Left lung (tissue), 4 donors: ENCODE measurements at regions not wholly inside any gene's neighbourhood (a gene's known extent, or its start where the extent isn't known, plus 50 kb on each side); places are given as distances from the start of the nearest gene placed in this dataset.
A peak's percentile ranks its signal among the peaks of the same experiment; 100 is the strongest.

Source experiments
- ATAC-seq: fragments of 200-7000 bp; cut with Tn5 transposase; one replicate; pipeline ENCODE4 v1.9.1; 2020; ENCODE audit warnings: moderate library complexity
- DNase-seq, 4 donors: peaks; one replicate each; pipeline ENCODE4 v3.0.0-alpha.2; 2013 to 2020
- H3K27ac ChIP-seq, 2 donors: fragments of 200-600 bp; sonication (generic) in 1 of 2; one replicate each; pipeline versions ENCODE4 v1.5.0 to v1.8.0; 2020 to 2021
- H3K27me3 ChIP-seq, 2 donors: fragments of 200-600 bp; sonication (generic) in 1 of 2; one replicate each; pipeline versions ENCODE4 v1.5.0 to v1.8.0; 2020 to 2021
- H3K36me3 ChIP-seq, 2 donors: fragments of 200-600 bp; sonication (generic) in 1 of 2; one replicate each; pipeline versions ENCODE4 v1.5.0 to v1.8.0; 2020 to 2021
- H3K4me1 ChIP-seq, 2 donors: fragments of 200-600 bp; one replicate each; pipeline ENCODE4 v1.8.0; 2021
- H3K4me3 ChIP-seq, 2 donors: fragments of 200-600 bp; sonication (generic) in 1 of 2; one replicate each; pipeline versions ENCODE4 v1.5.0 to v1.8.0; 2020 to 2021; ENCODE audit warnings: mild to moderate bottlenecking in 1 of 2
- H3K9me3 ChIP-seq, 2 donors: fragments of 200-600 bp; sonication (generic) in 1 of 2; one replicate each; pipeline versions ENCODE4 v1.5.0 to v1.8.0; 2020 to 2021
- intact Hi-C, 2 donors: fragments of 100-400 bp; cut with DNase I; formaldehyde crosslinking; loops; one replicate each; pipeline versions ENCODE4 v1.11.2 to v1.14.2; 2022
- TF ChIP-seq, protein P1 (sequence below), 2 donors: fragments of 200-600 bp; sonication (generic) in 1 of 2; IDR thresholded peaks; one replicate each; pipeline versions ENCODE4 v1.5.0 to v1.8.0; 2021; ENCODE audit warnings: antibody characterized with exemption in 2 of 2
- donor health status: DM: no; HTN: yes; CAD: no.
- donor health status: DM: no; HTN: no; CAD: no.

- H3K36me3 ChIP-seq = no peaks in the 10 kb centered on the region
- no peaks in the 10 kb centered on the region for H3K9me3 ChIP-seq
- DNase-seq = peak; percentile 53 to 85 (median 76)
- peak; percentile 100 for ATAC-seq
- H3K4me1 ChIP-seq = peaks cover 0 to 3% of the 10 kb centered on the region in 2 donors
- TF ChIP-seq, protein P1, sequence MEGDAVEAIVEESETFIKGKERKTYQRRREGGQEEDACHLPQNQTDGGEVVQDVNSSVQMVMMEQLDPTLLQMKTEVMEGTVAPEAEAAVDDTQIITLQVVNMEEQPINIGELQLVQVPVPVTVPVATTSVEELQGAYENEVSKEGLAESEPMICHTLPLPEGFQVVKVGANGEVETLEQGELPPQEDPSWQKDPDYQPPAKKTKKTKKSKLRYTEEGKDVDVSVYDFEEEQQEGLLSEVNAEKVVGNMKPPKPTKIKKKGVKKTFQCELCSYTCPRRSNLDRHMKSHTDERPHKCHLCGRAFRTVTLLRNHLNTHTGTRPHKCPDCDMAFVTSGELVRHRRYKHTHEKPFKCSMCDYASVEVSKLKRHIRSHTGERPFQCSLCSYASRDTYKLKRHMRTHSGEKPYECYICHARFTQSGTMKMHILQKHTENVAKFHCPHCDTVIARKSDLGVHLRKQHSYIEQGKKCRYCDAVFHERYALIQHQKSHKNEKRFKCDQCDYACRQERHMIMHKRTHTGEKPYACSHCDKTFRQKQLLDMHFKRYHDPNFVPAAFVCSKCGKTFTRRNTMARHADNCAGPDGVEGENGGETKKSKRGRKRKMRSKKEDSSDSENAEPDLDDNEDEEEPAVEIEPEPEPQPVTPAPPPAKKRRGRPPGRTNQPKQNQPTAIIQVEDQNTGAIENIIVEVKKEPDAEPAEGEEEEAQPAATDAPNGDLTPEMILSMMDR (IDR thresholded peaks at IDR 0.05) = peak; percentile 76 to 79
- no peak overlapping the region for H3K27ac ChIP-seq
- H3K4me3 ChIP-seq = no peak overlapping the region
- intact Hi-C loops = loop anchor here in 1 of 2 donors (5.0 kb wide), 1 partner anchor 187 kb away; no protein-coding TSS in a partner anchor
- no peaks in the 10 kb centered on the region for H3K27me3 ChIP-seq
These were observed 224.5 kb downstream of the B3GLCT start for GRCh38 chr13:31424130-31424729.

DNA sequence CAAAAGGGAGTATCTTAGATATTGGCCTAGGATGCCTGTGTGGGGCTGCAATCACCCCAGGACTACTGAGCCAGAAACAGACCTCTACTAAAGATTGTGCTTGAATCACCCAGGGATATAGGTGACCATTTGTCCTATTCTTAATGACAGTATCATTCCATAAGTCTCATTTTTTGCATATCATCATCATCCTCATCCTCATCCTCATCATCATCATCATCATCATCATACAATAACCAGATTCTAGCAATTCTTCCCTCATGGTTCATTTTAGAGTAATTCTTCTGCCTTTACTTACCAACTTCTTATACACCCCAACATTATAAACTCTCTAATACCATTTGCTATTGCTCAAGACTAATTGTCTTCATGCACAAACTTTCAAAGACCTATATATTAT, 226.6 kb downstream of the B3GLCT start:
- H3K27me3 ChIP-seq = peaks cover 0 to 4% of the 10 kb centered on the region in 2 donors
- intact Hi-C loops = no loop called here
- no peak for DNase-seq
- no peak overlapping the region for H3K27ac ChIP-seq
- TF ChIP-seq, protein P1 (IDR thresholded peaks at IDR 0.05) = no peak
- H3K4me1 ChIP-seq = peaks cover 0 to 3% of the 10 kb centered on the region in 2 donors
- H3K9me3 ChIP-seq = no peaks in the 10 kb centered on the region
- no peak overlapping the region for H3K4me3 ChIP-seq
- H3K36me3 ChIP-seq = no peaks in the 10 kb centered on the region
- ATAC-seq = no peak

GRCh38 chr13:31427151-31428100, 227.7 kb downstream of the B3GLCT start:
- Histone ChIP-seq H3K27ac (no peak overlapping the region), H3K4me3 (no peak overlapping the region), H3K4me1 (peaks cover 0 to 3% of the 10 kb centered on the region in 2 donors), H3K27me3 (peaks cover 0 to 4% of the 10 kb centered on the region in 2 donors), H3K9me3 (no peaks in the 10 kb centered on the region), H3K36me3 (no peaks in the 10 kb centered on the region)
- ATAC-seq = no peak
- no peak for DNase-seq
- TF ChIP-seq, protein P1 (IDR thresholded peaks at IDR 0.05) = no peak
- intact Hi-C loops = no loop called here

- intact Hi-C loops = loop anchor here in 1 of 2 donors (5.0 kb wide), 1 partner anchor 316 kb away; no protein-coding TSS in a partner anchor
- Histone ChIP-seq H3K27ac (no peak overlapping the region), H3K4me3 (no peak overlapping the region), H3K36me3 (no peaks in the 10 kb centered on the region), H3K9me3 (no peaks in the 10 kb centered on the region), H3K4me1 (no peaks in the 10 kb centered on the region), H3K27me3 (peaks cover 0 to 4% of the 10 kb centered on the region in 2 donors)
- ATAC-seq (peak; percentile 79), DNase-seq (peak in 1 of 4 donors; percentile 38)
- TF ChIP-seq, protein P1 (IDR thresholded peaks at IDR 0.05) = peak; percentile 77 to 91
These were observed 232.0 kb downstream of the B3GLCT start for GRCh38 chr13:31431722-31432137.

GRCh38 chr13:31433207-31433606, 233.4 kb downstream of the B3GLCT start:
- Histone ChIP-seq H3K36me3 (no peaks in the 10 kb centered on the region), H3K9me3 (no peaks in the 10 kb centered on the region), H3K27ac (no peak overlapping the region), H3K27me3 (peaks cover 0 to 4% of the 10 kb centered on the region in 2 donors), H3K4me1 (no peaks in the 10 kb centered on the region), H3K4me3 (no peak overlapping the region)
- TF ChIP-seq, protein P1 (IDR thresholded peaks at IDR 0.05) = no peak
- DNase-seq (no peak), ATAC-seq (no peak)
- intact Hi-C loops = loop anchor here in 1 of 2 donors (5.0 kb wide), 1 partner anchor 314 kb away; no protein-coding TSS in a partner anchor
